Stomach smooth muscle (tissue), 2 donors: ENCODE measurements at regions not wholly inside any gene's neighbourhood (a gene's known extent, or its start where the extent isn't known, plus 50 kb on each side); places are given as distances from the start of the nearest gene placed in this dataset.

ENCODE experiments used
- H3K27ac ChIP-seq: one replicate; pipeline ENCODE4 v1.7.0; 2013; ENCODE audit warnings: mild to moderate bottlenecking, low read length, inconsistent platforms
- H3K27me3 ChIP-seq, 2 donors: one replicate each; pipeline ENCODE4 v1.7.0; 2013; ENCODE audit warnings: low read length in 2 of 2; ENCODE audit not compliant: insufficient read depth in 2 of 2, control insufficient read depth in 1 of 2
- H3K36me3 ChIP-seq, 2 donors: one replicate each; pipeline ENCODE4 v1.7.0; 2013; ENCODE audit warnings: low read length in 2 of 2; ENCODE audit not compliant: control insufficient read depth in 2 of 2, insufficient read depth in 2 of 2
- H3K4me1 ChIP-seq: one replicate; pipeline ENCODE4 v1.7.0; 2013; ENCODE audit warnings: low read length; ENCODE audit not compliant: control insufficient read depth, insufficient read depth
- H3K4me3 ChIP-seq, 2 donors: one replicate each; pipeline ENCODE4 v1.7.0; 2013; ENCODE audit warnings: low read length in 2 of 2
- H3K9ac ChIP-seq, 2 donors: one replicate each; pipeline ENCODE4 v1.7.0; 2013; ENCODE audit warnings: low read length in 2 of 2, mild to moderate bottlenecking in 1 of 2
- H3K9me3 ChIP-seq, 2 donors: one replicate each; pipeline ENCODE4 v1.7.0; 2013; ENCODE audit warnings: low read length in 2 of 2; ENCODE audit not compliant: control insufficient read depth in 2 of 2
- donor health status: healthy.
- donor health status: Pancreatic carcinoma.

GRCh38 chr3:36146404-36146803 is 233.9 kb upstream of the STAC start:
- H3K9me3 ChIP-seq, result no peaks in the 10 kb centered on the region
- H3K27me3 ChIP-seq, result no peaks in the 10 kb centered on the region
- no peaks in the 10 kb centered on the region for H3K4me1 ChIP-seq
- no peak overlapping the region for H3K4me3 ChIP-seq
- no peaks in the 10 kb centered on the region for H3K36me3 ChIP-seq
- H3K9ac ChIP-seq, result no peak overlapping the region
- no peak overlapping the region for H3K27ac ChIP-seq

DNA sequence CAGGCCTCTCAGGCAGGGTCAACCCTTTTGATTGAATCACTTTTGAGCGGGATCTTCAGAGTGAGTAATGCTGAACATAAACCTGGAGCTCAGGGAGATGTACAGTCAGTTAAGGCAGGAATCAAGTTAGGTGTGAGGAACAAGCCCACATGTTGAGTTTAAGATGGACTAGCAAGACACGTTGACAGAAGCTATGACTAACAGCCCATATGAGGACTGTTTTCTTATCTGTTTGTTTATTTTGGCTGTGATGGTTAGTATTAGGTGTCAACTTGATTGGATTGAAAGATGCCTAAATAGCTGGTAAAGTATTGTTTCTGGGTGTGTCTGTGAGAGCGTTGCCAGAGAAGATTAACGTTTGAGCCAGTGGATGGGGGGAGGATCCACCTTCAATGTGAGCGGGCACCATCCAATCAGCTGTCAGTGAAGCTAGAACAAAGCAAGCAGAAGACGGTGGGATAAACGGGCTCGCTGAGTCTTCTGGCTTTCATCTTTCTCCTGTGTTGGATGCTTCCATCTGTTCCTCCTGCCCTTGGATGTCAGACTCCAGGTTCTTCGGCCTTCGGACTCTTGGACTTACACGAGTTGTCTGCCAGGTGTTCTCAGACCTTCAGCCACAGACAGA is 232.3 kb upstream of the STAC start:
- Histone ChIP-seq H3K27me3 (no peaks in the 10 kb centered on the region), H3K9ac (no peak overlapping the region), H3K36me3 (no peaks in the 10 kb centered on the region), H3K9me3 (no peaks in the 10 kb centered on the region), H3K4me3 (no peak overlapping the region), H3K4me1 (no peaks in the 10 kb centered on the region), H3K27ac (no peak overlapping the region)

DNA sequence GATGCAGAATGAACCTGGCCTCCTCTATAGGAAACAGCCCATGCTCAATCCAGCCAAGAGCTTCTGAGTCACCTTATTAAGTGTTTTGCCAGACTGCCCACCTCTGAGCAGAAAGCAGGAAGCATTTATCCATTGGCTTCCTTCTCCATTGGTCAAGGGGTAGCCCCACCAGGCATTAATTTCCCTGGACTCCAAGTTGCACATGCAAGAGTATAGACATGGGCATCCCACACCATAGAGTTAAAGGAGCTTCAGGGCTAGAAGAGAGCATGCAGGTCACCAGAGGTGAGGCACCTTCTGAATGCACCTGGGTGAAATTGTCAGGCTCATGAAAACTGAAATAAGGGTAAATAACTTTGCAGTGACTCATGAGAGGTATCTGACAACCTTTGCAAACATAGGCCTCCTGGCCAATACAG is 230.8 kb upstream of the STAC start:
- Histone ChIP-seq H3K27me3 (no peaks in the 10 kb centered on the region), H3K36me3 (no peaks in the 10 kb centered on the region), H3K9me3 (no peaks in the 10 kb centered on the region), H3K27ac (no peak overlapping the region), H3K4me1 (no peaks in the 10 kb centered on the region), H3K4me3 (no peak overlapping the region), H3K9ac (no peak overlapping the region)

DNA sequence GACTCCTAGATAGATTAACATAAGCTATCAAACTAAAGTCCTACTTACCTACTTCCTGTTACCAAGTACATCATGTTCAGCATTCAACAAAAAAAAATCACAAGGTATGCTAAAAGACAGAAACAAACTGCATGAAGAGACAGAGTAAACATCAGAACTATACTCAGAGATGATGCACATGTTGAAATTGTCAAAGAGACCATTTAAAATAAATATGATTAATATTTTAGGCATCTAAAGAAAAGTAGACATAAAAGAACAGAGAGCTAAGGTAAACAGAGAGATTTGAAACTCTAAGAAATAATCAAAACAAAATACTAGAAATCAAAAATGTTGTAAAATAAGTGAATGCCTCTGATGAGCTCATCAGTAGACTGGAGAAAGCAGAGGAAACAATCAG is 224.8 kb upstream of the STAC start:
- Histone ChIP-seq H3K9ac (no peak overlapping the region), H3K36me3 (no peaks in the 10 kb centered on the region), H3K27me3 (no peaks in the 10 kb centered on the region), H3K27ac (no peak overlapping the region), H3K9me3 (peaks cover 0 to 3% of the 10 kb centered on the region in 2 donors), H3K4me3 (no peak overlapping the region), H3K4me1 (no peaks in the 10 kb centered on the region)

GRCh38 chr3:36164400-36164799 is 215.9 kb upstream of the STAC start:
- Histone ChIP-seq H3K4me3 (no peak overlapping the region), H3K27me3 (no peaks in the 10 kb centered on the region), H3K4me1 (no peaks in the 10 kb centered on the region), H3K27ac (no peak overlapping the region), H3K36me3 (no peaks in the 10 kb centered on the region), H3K9me3 (no peaks in the 10 kb centered on the region), H3K9ac (no peak overlapping the region)

GRCh38 chr3:36165509-36166290 is 214.6 kb upstream of the STAC start:
- Histone ChIP-seq H3K36me3 (no peaks in the 10 kb centered on the region), H3K27ac (no peak overlapping the region), H3K27me3 (no peaks in the 10 kb centered on the region), H3K4me1 (no peaks in the 10 kb centered on the region), H3K4me3 (no peak overlapping the region), H3K9ac (no peak overlapping the region), H3K9me3 (no peaks in the 10 kb centered on the region)

- Histone ChIP-seq H3K4me1 (no peaks in the 10 kb centered on the region), H3K9me3 (no peaks in the 10 kb centered on the region), H3K4me3 (no peak overlapping the region), H3K27me3 (no peaks in the 10 kb centered on the region), H3K27ac (no peak overlapping the region), H3K36me3 (no peaks in the 10 kb centered on the region), H3K9ac (no peak overlapping the region)
Observed at GRCh38 chr3:36166477-36166876, 213.8 kb upstream of the STAC start.

DNA sequence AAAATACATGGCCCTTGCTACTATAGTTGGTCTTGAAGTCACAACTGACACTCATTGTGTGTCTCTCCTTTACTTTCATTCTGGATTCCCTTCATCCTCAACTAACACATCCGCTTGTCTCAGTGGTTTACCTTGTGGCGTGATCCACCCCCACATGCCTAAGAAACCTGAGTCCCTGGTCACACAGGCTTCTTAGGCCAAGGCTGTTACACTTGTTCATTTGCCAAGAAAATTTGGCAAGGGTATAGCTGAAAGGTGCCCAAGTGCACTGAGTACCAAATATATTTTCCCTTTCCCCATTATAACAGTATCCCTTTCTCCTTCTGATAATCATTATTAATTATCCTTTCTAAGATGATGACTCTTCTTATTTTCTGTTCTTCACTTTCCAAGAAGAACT is 207.6 kb upstream of the STAC start:
- no peaks in the 10 kb centered on the region for H3K36me3 ChIP-seq
- H3K4me3 ChIP-seq, result no peak overlapping the region

DNA sequence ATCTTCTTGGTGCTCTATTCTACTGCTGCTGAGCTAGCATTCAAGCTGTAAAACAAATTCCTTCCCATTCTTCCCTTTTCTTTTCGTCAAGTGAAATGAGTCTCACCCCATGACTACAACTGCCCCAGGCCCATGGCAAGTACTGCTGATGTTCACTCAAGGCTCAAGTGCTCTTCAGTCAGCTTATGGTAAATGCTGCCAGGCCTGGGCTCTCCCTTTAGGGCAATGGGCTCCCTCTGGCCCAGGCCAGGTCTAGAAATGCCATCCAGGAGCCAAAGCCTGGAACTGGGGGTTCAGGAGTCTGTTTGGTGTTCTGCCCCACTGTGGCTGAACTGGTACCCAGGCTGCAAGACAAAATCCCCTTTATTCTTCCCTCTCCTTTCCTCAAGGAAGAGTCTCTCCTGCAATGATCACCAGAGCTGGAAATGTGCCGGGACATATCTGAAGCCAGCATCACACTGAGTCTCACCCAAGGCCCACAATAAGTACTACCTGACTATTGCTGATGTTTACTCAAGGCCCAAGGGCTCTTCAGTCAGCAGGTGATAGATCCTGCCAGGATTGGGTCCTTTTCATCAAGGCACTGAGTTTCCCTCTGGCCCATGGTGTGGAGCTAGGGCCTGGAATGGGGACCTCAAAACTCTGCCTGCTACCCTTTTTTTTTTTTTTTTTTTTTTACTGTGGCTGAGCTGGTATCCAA is 205.0 kb upstream of the STAC start:
- no peaks in the 10 kb centered on the region for H3K27me3 ChIP-seq
- H3K36me3 ChIP-seq, result no peaks in the 10 kb centered on the region
- no peaks in the 10 kb centered on the region for H3K9me3 ChIP-seq
- no peak overlapping the region for H3K27ac ChIP-seq
- no peaks in the 10 kb centered on the region for H3K4me1 ChIP-seq
- no peak overlapping the region for H3K4me3 ChIP-seq
- H3K9ac ChIP-seq, result no peak overlapping the region

More for the DNA sequence above, 207.6 kb upstream of the STAC start:
- Histone ChIP-seq H3K4me1 (no peaks in the 10 kb centered on the region), H3K27me3 (no peaks in the 10 kb centered on the region), H3K9ac (no peak overlapping the region), H3K27ac (no peak overlapping the region), H3K9me3 (no peaks in the 10 kb centered on the region)

- no peak overlapping the region for H3K9ac ChIP-seq
- no peaks in the 10 kb centered on the region for H3K27me3 ChIP-seq
- no peak overlapping the region for H3K27ac ChIP-seq
- no peaks in the 10 kb centered on the region for H3K4me1 ChIP-seq
- H3K4me3 ChIP-seq, result no peak overlapping the region
- H3K36me3 ChIP-seq, result no peaks in the 10 kb centered on the region
- no peaks in the 10 kb centered on the region for H3K9me3 ChIP-seq
Observed at GRCh38 chr3:36175916-36176461, 204.3 kb upstream of the STAC start.
